ENCODE measurements at regions not wholly inside any gene's neighbourhood (a gene's known extent, or its start where the extent isn't known, plus 50 kb on each side); places are given as distances from the start of the nearest gene placed in this dataset.

- TF ChIP-seq, protein P1, sequence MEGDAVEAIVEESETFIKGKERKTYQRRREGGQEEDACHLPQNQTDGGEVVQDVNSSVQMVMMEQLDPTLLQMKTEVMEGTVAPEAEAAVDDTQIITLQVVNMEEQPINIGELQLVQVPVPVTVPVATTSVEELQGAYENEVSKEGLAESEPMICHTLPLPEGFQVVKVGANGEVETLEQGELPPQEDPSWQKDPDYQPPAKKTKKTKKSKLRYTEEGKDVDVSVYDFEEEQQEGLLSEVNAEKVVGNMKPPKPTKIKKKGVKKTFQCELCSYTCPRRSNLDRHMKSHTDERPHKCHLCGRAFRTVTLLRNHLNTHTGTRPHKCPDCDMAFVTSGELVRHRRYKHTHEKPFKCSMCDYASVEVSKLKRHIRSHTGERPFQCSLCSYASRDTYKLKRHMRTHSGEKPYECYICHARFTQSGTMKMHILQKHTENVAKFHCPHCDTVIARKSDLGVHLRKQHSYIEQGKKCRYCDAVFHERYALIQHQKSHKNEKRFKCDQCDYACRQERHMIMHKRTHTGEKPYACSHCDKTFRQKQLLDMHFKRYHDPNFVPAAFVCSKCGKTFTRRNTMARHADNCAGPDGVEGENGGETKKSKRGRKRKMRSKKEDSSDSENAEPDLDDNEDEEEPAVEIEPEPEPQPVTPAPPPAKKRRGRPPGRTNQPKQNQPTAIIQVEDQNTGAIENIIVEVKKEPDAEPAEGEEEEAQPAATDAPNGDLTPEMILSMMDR (IDR thresholded peaks at IDR 0.05): no peak
- TF ChIP-seq SIN3A (IDR thresholded peaks at IDR 0.05; ENCODE audit: borderline replicate concordance, insufficient read depth, low read depth, low read length): no peak
- TF ChIP-seq POLR2AphosphoS5 (IDR thresholded peaks at IDR 0.05; ENCODE audit: low read depth, low read length): no peak
Observed at GRCh38 chr9:13395156-13395555, 115.7 kb upstream of the MPDZ start.
